Right lobe of liver (tissue), 6 donors: ENCODE measurements at regions not wholly inside any gene's neighbourhood (a gene's known extent, or its start where the extent isn't known, plus 50 kb on each side); places are given as distances from the start of the nearest gene placed in this dataset.

Source experiments
- ATAC-seq, 4 donors: fragments of 200-7000 bp; cut with Tn5 transposase; one replicate each; pipeline ENCODE4 v1.9.1; 2020; ENCODE audit warnings: mild to moderate bottlenecking in 4 of 4, moderate library complexity in 4 of 4
- DNase-seq, 3 donors: peaks; one replicate each; pipeline ENCODE4 v3.0.0-alpha.2; 2020
- H3K27ac ChIP-seq, 3 donors: fragments of 200-600 bp; one replicate each; pipeline ENCODE4 v1.8.0; 2022
- H3K27me3 ChIP-seq, 2 donors: fragments of 200-600 bp; one replicate each; pipeline ENCODE4 v1.8.0; 2022
- H3K36me3 ChIP-seq, 4 donors: fragments of 200-600 bp; sonication (generic) in 1 of 4; one replicate each; pipeline versions ENCODE4 v1.5.1 to v1.8.0; 2017 to 2022; ENCODE audit warnings: control low read depth in 1 of 4
- H3K4me1 ChIP-seq, 4 donors: fragments of 200-600 bp; sonication (generic) in 1 of 4; one replicate each; pipeline versions ENCODE4 v1.5.1 to v1.8.0; 2017 to 2022; ENCODE audit warnings: control low read depth in 1 of 4
- H3K4me3 ChIP-seq, 3 donors: fragments of 200-600 bp; one replicate each; pipeline ENCODE4 v1.8.0; 2022
- H3K9me3 ChIP-seq, 4 donors: fragments of 200-600 bp; sonication (generic) in 1 of 4; one replicate each; pipeline versions ENCODE4 v1.5.1 to v1.8.0; 2017 to 2022; ENCODE audit warnings: control low read depth in 1 of 4
- CTCF ChIP-seq, 4 donors: fragments of 200-600 bp in 3 of 4; fragments of 450-650 bp in 1 of 4; IDR thresholded peaks; one replicate each; pipeline versions ENCODE4 v1.5.1 to v1.8.0; 2016 to 2022; ENCODE audit warnings: antibody characterized with exemption in 4 of 4, mild to moderate bottlenecking in 2 of 4
- POLR2A ChIP-seq: fragments of 450-650 bp; IDR thresholded peaks from one replicate; pipeline ENCODE4 v1.6.1; 2017; ENCODE audit warnings: antibody characterized with exemption, mild to moderate bottlenecking
- WGBS: methylation state at CpG from one replicate; pipeline ENCODE4 v1.1.6; 2018; ENCODE audit warnings: low coverage, low lambda C conversion rate; ENCODE audit not compliant: insufficient coverage; ENCODE audit errors: missing lambda C conversion rate; 5-methylcytosine and 5-hydroxymethylcytosine counted together
- intact Hi-C, 2 donors: fragments of 100-400 bp; cut with DNase I; formaldehyde crosslinking; loops; one replicate each; pipeline versions ENCODE4 v1.11.2 to v1.14.1; 2022
- donor health status: DM: no; HTN: yes; CAD: no.
- donor health status: DM: no; HTN: no; CAD: no.
- donor health status: DM: no; HTN: no; CAD: no.
- donor health status: DM: no; HTN: yes; CAD: no.
- donor health status: DM: no; HTN: yes; CAD: no.

GRCh38 chr1:218851586-218851985, 322.1 kb upstream of the LYPLAL1 start:
- ATAC-seq (no peak), DNase-seq (no peak)
- H3K27me3 ChIP-seq = no peaks in the 10 kb centered on the region
- H3K4me1 ChIP-seq = no peaks in the 10 kb centered on the region
- H3K36me3 ChIP-seq = no peaks in the 10 kb centered on the region
- H3K9me3 ChIP-seq = peaks cover 0 to 3% (median 0%) of the 10 kb centered on the region in 4 donors
- no peak overlapping the region for H3K27ac ChIP-seq
- no peak overlapping the region for H3K4me3 ChIP-seq
- 55% methylated on average over 2 of the region's 2 CpGs for WGBS
- no peak for TF ChIP-seq CTCF (IDR thresholded peaks at IDR 0.05)
- no peak for TF ChIP-seq POLR2A
- intact Hi-C loops = no loop called here

- H3K27me3 ChIP-seq = no peaks in the 10 kb centered on the region
- no peak overlapping the region for H3K27ac ChIP-seq
- H3K4me3 ChIP-seq = no peak overlapping the region
- H3K36me3 ChIP-seq = no peaks in the 10 kb centered on the region
- TF ChIP-seq POLR2A (no peak), CTCF (IDR thresholded peaks at IDR 0.05) (no peak)
- WGBS = 68% methylated on average over 4 of the region's 4 CpGs
- H3K4me1 ChIP-seq = no peaks in the 10 kb centered on the region
- H3K9me3 ChIP-seq = peaks cover 0 to 3% (median 0%) of the 10 kb centered on the region in 4 donors
- DNase-seq (no peak), ATAC-seq (no peak)
- intact Hi-C loops = no loop called here
Observed at GRCh38 chr1:218852527-218852926, 321.2 kb upstream of the LYPLAL1 start.

- Histone ChIP-seq H3K4me1 (peaks cover 0 to 12% (median 4%) of the 10 kb centered on the region in 4 donors), H3K4me3 (no peak overlapping the region), H3K27ac (no peak overlapping the region), H3K27me3 (no peaks in the 10 kb centered on the region), H3K9me3 (no peaks in the 10 kb centered on the region), H3K36me3 (no peaks in the 10 kb centered on the region)
- DNase-seq (no peak), ATAC-seq (no peak)
- WGBS = 84% methylated on average over 3 of the region's 3 CpGs
- intact Hi-C loops = no loop called here
- TF ChIP-seq POLR2A = no peak
- no peak for TF ChIP-seq CTCF (IDR thresholded peaks at IDR 0.05)
Observed at GRCh38 chr1:218863987-218864386, 309.7 kb upstream of the LYPLAL1 start.

GRCh38 chr1:218865591-218865990, 308.1 kb upstream of the LYPLAL1 start:
- H3K27ac ChIP-seq = no peak overlapping the region
- intact Hi-C loops = no loop called here
- 20% methylated on average over 1 of the region's 1 CpG for WGBS
- H3K9me3 ChIP-seq = no peaks in the 10 kb centered on the region
- H3K36me3 ChIP-seq = no peaks in the 10 kb centered on the region
- peaks cover 0 to 12% (median 4%) of the 10 kb centered on the region in 4 donors for H3K4me1 ChIP-seq
- ATAC-seq = peak; percentile 70 to 90 (median 80)
- H3K4me3 ChIP-seq = no peak overlapping the region
- TF ChIP-seq POLR2A (no peak), CTCF (IDR thresholded peaks at IDR 0.05) (no peak)
- no peak for DNase-seq
- no peaks in the 10 kb centered on the region for H3K27me3 ChIP-seq

GRCh38 chr1:218866507-218866906, 307.2 kb upstream of the LYPLAL1 start:
- no peaks in the 10 kb centered on the region for H3K9me3 ChIP-seq
- DNase-seq (no peak), ATAC-seq (no peak)
- no peak overlapping the region for H3K27ac ChIP-seq
- no peaks in the 10 kb centered on the region for H3K36me3 ChIP-seq
- intact Hi-C loops = no loop called here
- H3K4me1 ChIP-seq = peaks cover 0 to 12% (median 4%) of the 10 kb centered on the region in 4 donors
- no peaks in the 10 kb centered on the region for H3K27me3 ChIP-seq
- TF ChIP-seq POLR2A (no peak), CTCF (IDR thresholded peaks at IDR 0.05) (no peak)
- no peak overlapping the region for H3K4me3 ChIP-seq
- WGBS = 93% methylated on average over 1 of the region's 1 CpG
